ENCODE measurements at regions not wholly inside any gene's neighbourhood (a gene's known extent, or its start where the extent isn't known, plus 50 kb on each side); places are given as distances from the start of the nearest gene placed in this dataset.
"Not testable (repeated sequence)": the region's sequence is repeated elsewhere in the genome, so short reads cannot be mapped to it uniquely, and the experiment has no call there.

DNA sequence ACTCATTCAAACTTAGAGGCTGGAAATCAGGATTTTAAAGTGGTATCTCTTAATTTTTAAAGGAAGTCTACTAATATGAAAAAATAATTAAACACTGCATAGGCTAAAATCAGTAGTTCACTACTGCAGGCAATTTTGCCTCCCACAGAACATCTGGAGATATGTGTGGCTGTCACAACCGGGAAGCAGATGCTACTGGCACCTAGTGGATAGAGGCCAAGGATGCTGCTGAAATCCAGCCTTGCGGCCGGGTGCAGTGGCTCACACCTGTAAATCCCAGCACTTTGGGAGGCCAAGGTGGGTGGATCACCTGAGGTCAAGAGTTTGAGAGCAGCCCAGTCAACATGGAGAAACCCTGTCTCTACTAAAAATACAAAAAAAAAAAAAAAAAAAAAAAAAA, 473.9 kb downstream of the XYLT1 start:
- Mint-ChIP-seq H3K27me3 (ENCODE audit: low read depth) (no peaks in the 10 kb centered on the region), H3K27ac (ENCODE audit: unreplicated experiment) (no peak overlapping the region), H3K9me3 (ENCODE audit: low read depth) (no peaks in the 10 kb centered on the region), H3K36me3 (ENCODE audit: low read depth) (no peaks in the 10 kb centered on the region), H3K4me1 (ENCODE audit: low read depth) (no peaks in the 10 kb centered on the region), H3K4me3 (ENCODE audit: unreplicated experiment) (no peak overlapping the region)
- TF ChIP-seq, protein P1, sequence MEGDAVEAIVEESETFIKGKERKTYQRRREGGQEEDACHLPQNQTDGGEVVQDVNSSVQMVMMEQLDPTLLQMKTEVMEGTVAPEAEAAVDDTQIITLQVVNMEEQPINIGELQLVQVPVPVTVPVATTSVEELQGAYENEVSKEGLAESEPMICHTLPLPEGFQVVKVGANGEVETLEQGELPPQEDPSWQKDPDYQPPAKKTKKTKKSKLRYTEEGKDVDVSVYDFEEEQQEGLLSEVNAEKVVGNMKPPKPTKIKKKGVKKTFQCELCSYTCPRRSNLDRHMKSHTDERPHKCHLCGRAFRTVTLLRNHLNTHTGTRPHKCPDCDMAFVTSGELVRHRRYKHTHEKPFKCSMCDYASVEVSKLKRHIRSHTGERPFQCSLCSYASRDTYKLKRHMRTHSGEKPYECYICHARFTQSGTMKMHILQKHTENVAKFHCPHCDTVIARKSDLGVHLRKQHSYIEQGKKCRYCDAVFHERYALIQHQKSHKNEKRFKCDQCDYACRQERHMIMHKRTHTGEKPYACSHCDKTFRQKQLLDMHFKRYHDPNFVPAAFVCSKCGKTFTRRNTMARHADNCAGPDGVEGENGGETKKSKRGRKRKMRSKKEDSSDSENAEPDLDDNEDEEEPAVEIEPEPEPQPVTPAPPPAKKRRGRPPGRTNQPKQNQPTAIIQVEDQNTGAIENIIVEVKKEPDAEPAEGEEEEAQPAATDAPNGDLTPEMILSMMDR (IDR thresholded peaks at IDR 0.05), result no peak
- DNase-seq (ENCODE audit: low spot score), result no peak

DNA sequence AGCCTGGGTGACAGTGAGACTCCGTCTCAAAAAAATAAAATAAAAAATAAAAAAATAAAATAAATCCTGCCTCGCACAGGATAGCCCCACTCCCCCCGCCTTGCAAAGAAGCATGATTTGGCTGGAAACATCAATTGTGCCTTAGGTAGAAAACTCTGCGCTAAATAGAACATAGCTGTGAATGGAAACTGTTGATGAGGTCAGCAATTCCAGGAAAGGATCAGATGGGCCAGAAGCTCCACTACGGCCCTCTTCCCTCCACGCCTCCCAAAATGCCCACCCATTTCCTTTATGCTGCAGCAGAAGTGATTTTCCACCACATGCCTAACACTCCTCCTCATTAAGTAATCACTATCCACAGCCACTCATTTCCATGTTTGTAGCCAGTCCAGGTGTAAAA, 473.4 kb downstream of the XYLT1 start:
- no peaks in the 10 kb centered on the region for H3K9me3 Mint-ChIP-seq (ENCODE audit: low read depth)
- no peak overlapping the region for H3K27ac Mint-ChIP-seq (ENCODE audit: unreplicated experiment)
- no peak for DNase-seq (ENCODE audit: low spot score)
- no peaks in the 10 kb centered on the region for H3K4me1 Mint-ChIP-seq (ENCODE audit: low read depth)
- H3K4me3 Mint-ChIP-seq (ENCODE audit: unreplicated experiment), result no peak overlapping the region
- TF ChIP-seq, protein P1 (IDR thresholded peaks at IDR 0.05), result no peak
- H3K36me3 Mint-ChIP-seq (ENCODE audit: low read depth), result no peaks in the 10 kb centered on the region
- H3K27me3 Mint-ChIP-seq (ENCODE audit: low read depth), result no peaks in the 10 kb centered on the region

DNA sequence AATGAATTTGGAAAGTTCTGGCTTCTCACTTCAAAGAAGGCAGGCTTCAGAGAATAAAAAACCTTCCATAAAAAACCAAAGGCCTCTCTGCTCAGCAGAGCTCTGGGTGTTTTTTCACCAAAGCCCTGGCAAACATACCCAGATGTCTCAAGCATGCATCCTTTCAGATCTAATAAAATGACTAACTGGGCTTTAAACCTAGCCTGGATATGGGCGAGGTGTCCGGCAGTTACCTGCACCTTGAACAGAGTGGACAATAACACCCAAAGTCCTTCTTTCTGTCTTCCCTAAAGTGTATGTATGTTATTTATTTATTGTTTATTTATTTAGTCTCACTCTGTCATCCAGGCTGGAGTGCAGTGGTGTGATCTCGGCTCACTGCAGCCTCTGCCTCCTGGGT, 469.3 kb downstream of the XYLT1 start:
- no peak for DNase-seq (ENCODE audit: low spot score)
- TF ChIP-seq, protein P1 (IDR thresholded peaks at IDR 0.05), result no peak
- no peak overlapping the region for H3K27ac Mint-ChIP-seq (ENCODE audit: unreplicated experiment)
- peaks cover 8% of the 10 kb centered on the region for H3K9me3 Mint-ChIP-seq (ENCODE audit: low read depth)
- no peaks in the 10 kb centered on the region for H3K36me3 Mint-ChIP-seq (ENCODE audit: low read depth)
- no peaks in the 10 kb centered on the region for H3K4me1 Mint-ChIP-seq (ENCODE audit: low read depth)
- H3K27me3 Mint-ChIP-seq (ENCODE audit: low read depth), result no peaks in the 10 kb centered on the region
- no peak overlapping the region for H3K4me3 Mint-ChIP-seq (ENCODE audit: unreplicated experiment)

DNA sequence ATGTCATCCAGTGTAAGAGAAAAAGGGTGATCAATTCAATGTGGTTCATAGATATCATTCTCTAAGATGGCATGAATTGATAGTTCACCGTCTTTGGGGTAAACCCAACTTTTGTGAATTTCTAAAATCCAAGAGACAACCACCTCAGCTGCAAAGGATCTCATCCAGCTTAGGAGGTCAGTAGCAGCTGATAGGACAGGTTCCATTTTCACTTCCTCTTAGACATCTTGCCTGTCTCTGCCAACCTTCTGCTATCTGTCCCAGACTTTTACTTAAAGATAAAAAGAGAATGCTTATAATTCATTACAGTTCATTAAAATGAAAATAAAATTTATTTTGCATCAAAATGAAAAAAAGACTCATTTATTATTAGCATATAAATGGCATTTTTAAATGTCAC, 468.2 kb downstream of the XYLT1 start:
- no peaks in the 10 kb centered on the region for H3K27me3 Mint-ChIP-seq (ENCODE audit: low read depth)
- no peaks in the 10 kb centered on the region for H3K4me1 Mint-ChIP-seq (ENCODE audit: low read depth)
- no peak overlapping the region for H3K4me3 Mint-ChIP-seq (ENCODE audit: unreplicated experiment)
- peaks cover 13% of the 10 kb centered on the region for H3K9me3 Mint-ChIP-seq (ENCODE audit: low read depth)
- H3K27ac Mint-ChIP-seq (ENCODE audit: unreplicated experiment), result no peak overlapping the region
- TF ChIP-seq, protein P1 (IDR thresholded peaks at IDR 0.05), result no peak
- no peaks in the 10 kb centered on the region for H3K36me3 Mint-ChIP-seq (ENCODE audit: low read depth)
- DNase-seq (ENCODE audit: low spot score), result no peak

DNA sequence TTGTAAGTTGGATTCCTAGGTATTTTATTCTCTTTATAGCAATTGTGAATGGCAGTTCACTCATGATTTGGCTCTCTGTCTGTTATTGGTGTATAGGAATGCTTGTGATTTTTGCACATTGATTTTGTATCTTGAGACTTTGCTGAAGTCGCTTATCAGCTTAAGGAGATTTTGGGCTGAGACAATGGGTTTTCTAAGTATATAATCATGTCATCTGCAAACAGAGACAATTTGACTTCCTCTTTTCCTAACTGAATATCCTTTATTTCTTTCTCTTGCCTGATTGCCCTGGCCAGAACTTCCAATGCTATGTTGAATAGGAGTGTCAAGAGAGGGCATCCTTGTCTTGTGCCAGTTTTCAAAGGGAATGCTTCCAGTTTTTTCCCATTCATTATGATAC, 464.8 kb downstream of the XYLT1 start:
- not testable (repeated sequence) for H3K36me3 Mint-ChIP-seq (ENCODE audit: low read depth); H3K27ac Mint-ChIP-seq (ENCODE audit: unreplicated experiment); H3K27me3 Mint-ChIP-seq (ENCODE audit: low read depth); DNase-seq (ENCODE audit: low spot score); H3K4me1 Mint-ChIP-seq (ENCODE audit: low read depth); H3K4me3 Mint-ChIP-seq (ENCODE audit: unreplicated experiment)
- H3K9me3 Mint-ChIP-seq (ENCODE audit: low read depth), result peaks cover 23% of the 10 kb centered on the region

DNA sequence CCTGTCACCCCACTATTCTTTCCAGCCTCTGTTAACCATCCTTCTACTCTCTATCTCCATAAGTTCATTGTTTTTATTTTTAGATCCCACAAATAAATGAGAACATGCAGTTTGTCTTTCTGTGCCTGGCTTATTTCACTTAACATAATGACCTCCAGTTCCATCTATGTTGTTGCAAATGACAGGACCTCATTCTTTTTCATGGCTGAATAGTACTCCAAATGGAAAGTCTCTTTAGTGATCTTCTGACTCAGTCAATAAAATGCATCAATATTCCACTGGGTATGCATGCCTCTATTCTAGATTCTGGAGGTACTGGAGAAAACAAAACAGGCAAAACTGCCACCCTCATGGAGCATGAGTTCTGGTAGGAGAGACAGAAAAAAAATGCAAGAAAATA, 459.0 kb downstream of the XYLT1 start:
- no peaks in the 10 kb centered on the region for H3K36me3 Mint-ChIP-seq (ENCODE audit: low read depth)
- no peak for DNase-seq (ENCODE audit: low spot score)
- TF ChIP-seq, protein P1 (IDR thresholded peaks at IDR 0.05), result no peak

More for the DNA sequence above, 459.0 kb downstream of the XYLT1 start:
- Mint-ChIP-seq H3K4me3 (ENCODE audit: unreplicated experiment) (no peak overlapping the region), H3K4me1 (ENCODE audit: low read depth) (no peaks in the 10 kb centered on the region), H3K27ac (ENCODE audit: unreplicated experiment) (no peak overlapping the region), H3K27me3 (ENCODE audit: low read depth) (peaks cover 4% of the 10 kb centered on the region), H3K9me3 (ENCODE audit: low read depth) (peaks cover 23% of the 10 kb centered on the region)
